ENCODE measurements at regions not wholly inside any gene's neighbourhood (a gene's known extent, or its start where the extent isn't known, plus 50 kb on each side); places are given as distances from the start of the nearest gene placed in this dataset.

DNA sequence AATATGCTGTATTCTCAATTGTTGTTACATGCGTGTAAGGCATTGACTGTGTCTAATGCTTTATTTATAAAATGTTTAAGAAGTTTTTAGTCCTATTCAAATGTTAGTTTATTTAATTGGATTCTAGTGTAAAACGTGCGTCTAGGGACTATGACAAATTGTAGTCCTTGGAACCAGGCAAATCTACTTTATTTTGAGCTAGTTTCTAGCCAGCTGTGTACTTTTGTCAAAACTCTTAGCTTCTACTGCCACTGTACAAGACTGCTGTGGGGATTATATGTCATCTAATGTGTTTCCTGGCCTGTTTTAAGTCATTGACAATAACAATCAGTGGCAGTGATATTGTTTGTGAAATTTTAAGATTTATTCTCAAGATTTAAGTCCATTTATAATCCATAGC lies 220.5 kb upstream of the SEMA3D start:
- H3K9me3 ChIP-seq, result peaks cover 0 to 6% (median 0%) of the 10 kb centered on the region in 12 donors
- no peak for DNase-seq
- no peak overlapping the region for H3K27ac ChIP-seq
- H3K4me3 ChIP-seq, result no peak overlapping the region
- intact Hi-C loops (cut with DNase I), result no loop called here
- no peaks in the 10 kb centered on the region for H3K36me3 ChIP-seq
- H3K27me3 ChIP-seq, result no peaks in the 10 kb centered on the region
- TF ChIP-seq CTCF (IDR thresholded peaks at IDR 0.05), result no peak
- TF ChIP-seq POLR2A (IDR thresholded peaks at IDR 0.05), result no peak
- 81 to 83% (median 83%) methylated on average over 3 of the region's 3 CpGs for WGBS, 4 donors
- H3K4me1 ChIP-seq, result no peaks in the 10 kb centered on the region
- ATAC-seq, result no peak

GRCh38 chr7:85405016-85405902 lies 218.4 kb upstream of the SEMA3D start:
- no peaks in the 10 kb centered on the region for H3K27me3 ChIP-seq
- intact Hi-C loops (cut with DNase I), result no loop called here
- WGBS, 4 donors, result 84 to 93% (median 84%) methylated on average over 2 of the region's 2 CpGs
- no peaks in the 10 kb centered on the region for H3K4me1 ChIP-seq
- TF ChIP-seq POLR2A (IDR thresholded peaks at IDR 0.05) (no peak), CTCF (IDR thresholded peaks at IDR 0.05) (no peak)
- H3K9me3 ChIP-seq, result peaks cover 0 to 6% (median 0%) of the 10 kb centered on the region in 12 donors
- H3K4me3 ChIP-seq, result no peak overlapping the region
- DNase-seq (no peak), ATAC-seq (no peak)
- H3K27ac ChIP-seq, result no peak overlapping the region
- H3K36me3 ChIP-seq, result no peaks in the 10 kb centered on the region

GRCh38 chr7:85396676-85397075 lies 209.8 kb upstream of the SEMA3D start:
- Histone ChIP-seq H3K27ac (no peak overlapping the region), H3K27me3 (no peaks in the 10 kb centered on the region), H3K4me3 (no peak overlapping the region), H3K36me3 (no peaks in the 10 kb centered on the region), H3K4me1 (no peaks in the 10 kb centered on the region), H3K9me3 (peaks cover 0 to 6% (median 0%) of the 10 kb centered on the region in 12 donors)
- DNase-seq (no peak), ATAC-seq (no peak)
- WGBS, 4 donors, result 57 to 71% (median 66%) methylated on average over 1 of the region's 1 CpG
- no peak for TF ChIP-seq POLR2A (IDR thresholded peaks at IDR 0.05)
- no peak for TF ChIP-seq CTCF (IDR thresholded peaks at IDR 0.05)
- intact Hi-C loops (cut with DNase I), result no loop called here

- Histone ChIP-seq H3K27ac (no peak overlapping the region), H3K9me3 (peaks cover 0 to 6% (median 0%) of the 10 kb centered on the region in 12 donors), H3K27me3 (no peaks in the 10 kb centered on the region), H3K4me3 (no peak overlapping the region), H3K4me1 (no peaks in the 10 kb centered on the region), H3K36me3 (no peaks in the 10 kb centered on the region)
- intact Hi-C loops (cut with DNase I), result no loop called here
- DNase-seq, result no peak
- TF ChIP-seq CTCF (IDR thresholded peaks at IDR 0.05), result no peak
- no peak for TF ChIP-seq POLR2A (IDR thresholded peaks at IDR 0.05)
- 55 to 84% (median 74%) methylated on average over 1 of the region's 1 CpG for WGBS, 4 donors
- ATAC-seq, result no peak
These were observed 205.9 kb upstream of the SEMA3D start for GRCh38 chr7:85392789-85393188.

Data from heart left ventricle (tissue), 16 donors.